ENCODE measurements at regions not wholly inside any gene's neighbourhood (a gene's known extent, or its start where the extent isn't known, plus 50 kb on each side); places are given as distances from the start of the nearest gene placed in this dataset.

DNA sequence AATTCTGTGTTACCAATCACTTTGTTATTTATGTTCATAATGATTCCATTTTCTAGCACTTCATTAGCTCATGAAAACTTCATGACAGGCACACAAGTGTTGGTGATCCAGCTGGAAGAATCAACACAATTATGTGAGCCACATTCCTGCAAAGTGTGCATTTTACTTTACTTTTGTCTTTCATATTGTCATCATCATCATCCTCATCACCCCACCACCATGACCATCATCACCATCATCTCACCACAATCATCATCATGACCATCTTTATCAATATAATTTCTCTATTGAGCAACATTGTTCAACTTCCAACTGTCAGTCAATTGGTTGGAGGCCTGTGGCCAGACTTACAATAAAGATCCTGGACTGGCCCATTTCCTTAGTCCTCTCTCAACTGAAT is 159.4 kb upstream of the PRSS16 start:
- ATAC-seq (ENCODE audit: low read depth) (no peak), DNase-seq (no peak)
- intact Hi-C loops (cut with micrococcal nuclease) (no loop called here), in situ Hi-C loops (cut with MboI; ENCODE audit: low sequenced_read_pairs) (no loop called here), dilution Hi-C loops (cut with HindIII; ENCODE audit: low sequenced_read_pairs, unreplicated experiment) (no loop called here)
- H3K4me3 ChIP-seq (ENCODE audit: insufficient read depth, low read depth, low read length) = no peak overlapping the region
- H3K4me2 ChIP-seq (ENCODE audit: low read depth, low read length) = no peak overlapping the region
- H4K91ac ChIP-seq (ENCODE audit: insufficient read depth, low read depth, low read length) = no peak overlapping the region
- H3K27ac ChIP-seq (ENCODE audit: insufficient read depth, low read length) = no peak overlapping the region
- H2AK9ac ChIP-seq (replicated peaks; ENCODE audit: low read depth, low read length, poor library complexity) = no peak overlapping the region
- H2BK20ac ChIP-seq (ENCODE audit: low read depth, low read length) = no peak overlapping the region
- no peaks in the 10 kb centered on the region for H3K36me3 ChIP-seq (ENCODE audit: control insufficient read depth, insufficient read depth, low read length)
- no peaks in the 10 kb centered on the region for H3K9me3 ChIP-seq (ENCODE audit: control insufficient read depth, insufficient read depth, low read length)
- no peak overlapping the region for H3K56ac ChIP-seq (ENCODE audit: extremely low read depth, insufficient read depth, low read length)
- H2BK120ac ChIP-seq (ENCODE audit: low read depth, low read length) = no peak overlapping the region
- H3K14ac ChIP-seq (replicated peaks; ENCODE audit: low read depth, low read length) = no peak overlapping the region
- H3K9ac ChIP-seq (ENCODE audit: low read depth, low read length) = no peak overlapping the region
- no peak overlapping the region for H3K18ac ChIP-seq (ENCODE audit: low read depth, low read length)
- H3K9me1 ChIP-seq (ENCODE audit: insufficient read depth, low read length) = no peaks in the 10 kb centered on the region
- H2BK15ac ChIP-seq (ENCODE audit: low read depth, low read length) = no peak overlapping the region
- TF ChIP-seq POLR2A (IDR thresholded peaks at IDR 0.05; ENCODE audit: low read depth, low read length) (no peak), SMC3 (IDR thresholded peaks at IDR 0.05; ENCODE audit: low read depth, low read length) (no peak)
- H3K23ac ChIP-seq (ENCODE audit: low read depth, low read length) = no peak overlapping the region
- no TSS peak for BruUV-seq (replicated peaks)
- no peaks in the 10 kb centered on the region; the same call in 1 of the 2 replicates for H3K4me1 ChIP-seq (ENCODE audit: control insufficient read depth, insufficient read depth, low read length)
- H4K20me1 ChIP-seq (ENCODE audit: insufficient read depth, low read length) = no peaks in the 10 kb centered on the region
- no peak overlapping the region for H2AK5ac ChIP-seq (ENCODE audit: low read depth, low read length)
- no peaks in the 10 kb centered on the region for H3K79me1 ChIP-seq (ENCODE audit: low read depth in 1 of 2, low read length in 2 of 2)
- peaks cover 2% of the 10 kb centered on the region for H3K27me3 ChIP-seq (ENCODE audit: control insufficient read depth, insufficient read depth, low read length)
- H3K4ac ChIP-seq (ENCODE audit: low read depth, low read length) = no peak overlapping the region
- ChIA-PET CTCF (no interaction called here), POLR2A (ENCODE audit: unreplicated experiment) (no interaction called here)
- H2AFZ ChIP-seq (replicated peaks; ENCODE audit: low read length, poor library complexity) = no peak overlapping the region
- no peak overlapping the region for H4K8ac ChIP-seq (ENCODE audit: low read depth in 2 of 2, low read length in 2 of 2)
- no peak overlapping the region for H4K5ac ChIP-seq (ENCODE audit: low read depth, low read length)
- H2BK5ac ChIP-seq (ENCODE audit: low read depth, low read length, poor library complexity, severe bottlenecking) = no peak overlapping the region

All from IMR-90 (cell line).